ENCODE measurements at regions not wholly inside any gene's neighbourhood (a gene's known extent, or its start where the extent isn't known, plus 50 kb on each side); places are given as distances from the start of the nearest gene placed in this dataset.

- TF ChIP-seq EZH2phosphoT487 (IDR thresholded peaks at IDR 0.05; ENCODE audit: low read depth) (no peak), CTCF (IDR thresholded peaks at IDR 0.05; ENCODE audit: low read depth, low read length) (no peak)
These were observed 58.3 kb upstream of the NCOA1 start for GRCh38 chr2:24432735-24433134.
